GM23248 (cell line): ENCODE measurements at regions not wholly inside any gene's neighbourhood (a gene's known extent, or its start where the extent isn't known, plus 50 kb on each side); places are given as distances from the start of the nearest gene placed in this dataset.

Experiments
- DNase-seq: peaks from one replicate; pipeline ENCODE4 v3.0.0-alpha.2; 2015
- H2AFZ ChIP-seq: fragments of 200-600 bp; sonication (generic); 2 replicates; pipeline ENCODE4 v1.6.1; 2016; ENCODE audit warnings: antibody characterized with exemption
- H3F3A ChIP-seq: fragments of 200-600 bp; sonication (generic); 2 replicates; pipeline ENCODE4 v1.6.1; 2016; ENCODE audit warnings: mild to moderate bottlenecking, antibody characterized with exemption, mixed run types; ENCODE audit not compliant: insufficient read depth
- H3K27ac ChIP-seq: fragments of 200-600 bp; sonication (generic); 2 replicates; pipeline ENCODE4 v1.5.1; 2016; ENCODE audit warnings: mild to moderate bottlenecking
- H3K27me3 ChIP-seq: fragments of 200-600 bp; sonication (generic); replicated peaks from 2 replicates; pipeline ENCODE4 v1.6.1; 2016; ENCODE audit warnings: mild to moderate bottlenecking; ENCODE audit not compliant: insufficient read depth
- H3K36me3 ChIP-seq: fragments of 200-600 bp; sonication (generic); 2 replicates; pipeline ENCODE4 v1.6.1; 2016; ENCODE audit warnings: low read depth, mild to moderate bottlenecking
- H3K4me1 ChIP-seq: fragments of 200-600 bp; sonication (generic); 2 replicates; pipeline ENCODE4 v1.6.1; 2016; ENCODE audit warnings: mild to moderate bottlenecking; ENCODE audit not compliant: insufficient read depth
- H3K4me2 ChIP-seq: fragments of 200-600 bp; sonication (generic); one replicate; pipeline ENCODE4 v1.6.1; 2016; ENCODE audit warnings: mild to moderate bottlenecking; ENCODE audit not compliant: unreplicated experiment
- H3K4me3 ChIP-seq: fragments of 200-600 bp; sonication (generic); 2 replicates; pipeline ENCODE4 v1.5.1; 2016; ENCODE audit warnings: mild to moderate bottlenecking
- H3K79me2 ChIP-seq: fragments of 200-600 bp; sonication (generic); 2 replicates; pipeline ENCODE4 v1.6.1; 2016; ENCODE audit warnings: mild to moderate bottlenecking; ENCODE audit not compliant: insufficient read depth
- H3K9ac ChIP-seq: fragments of 200-600 bp; sonication (generic); 2 replicates; pipeline ENCODE4 v1.6.1; 2016; ENCODE audit warnings: mild to moderate bottlenecking
- H3K9me2 ChIP-seq: fragments of 200-600 bp; sonication (generic); 2 replicates; pipeline ENCODE4 v1.6.1; 2016; ENCODE audit warnings: mixed run types, mild to moderate bottlenecking, moderate library complexity; ENCODE audit not compliant: insufficient read depth
- H3K9me3 ChIP-seq: fragments of 200-600 bp; sonication (generic); one replicate; pipeline ENCODE4 v1.6.1; 2017; ENCODE audit warnings: low read depth
- H4K20me1 ChIP-seq: fragments of 200-600 bp; sonication (generic); 2 replicates; pipeline ENCODE4 v1.6.0; 2016; ENCODE audit not compliant: insufficient read depth
- EZH2 ChIP-seq: fragments of 200-600 bp; sonication (generic); IDR thresholded peaks from 2 replicates; pipeline ENCODE4 v1.6.1; 2018; ENCODE audit warnings: antibody characterized with exemption, mild to moderate bottlenecking; ENCODE audit not compliant: insufficient read depth, poor library complexity, severe bottlenecking
- EZH2phosphoT487 ChIP-seq: fragments of 200-600 bp; sonication (generic); IDR thresholded peaks from 2 replicates; pipeline ENCODE4 v1.6.1; 2018; ENCODE audit warnings: antibody characterized with exemption, moderate library complexity, mild to moderate bottlenecking, low read depth; ENCODE audit not compliant: insufficient read depth
- WGBS, 2 experiments: methylation state at CpG; one replicate each; pipeline ENCODE4 v1.1.6; 2015 to 2017; ENCODE audit warnings: low lambda C conversion rate in 2 of 2, low coverage in 1 of 2; ENCODE audit errors: missing lambda C conversion rate in 2 of 2; 5-methylcytosine and 5-hydroxymethylcytosine counted together
- in situ Hi-C: fragments of 300-500 bp; cut with MboI; formaldehyde crosslinking; loops from 2 replicates; pipeline ENCODE4 v1.15.0; 2020

DNA sequence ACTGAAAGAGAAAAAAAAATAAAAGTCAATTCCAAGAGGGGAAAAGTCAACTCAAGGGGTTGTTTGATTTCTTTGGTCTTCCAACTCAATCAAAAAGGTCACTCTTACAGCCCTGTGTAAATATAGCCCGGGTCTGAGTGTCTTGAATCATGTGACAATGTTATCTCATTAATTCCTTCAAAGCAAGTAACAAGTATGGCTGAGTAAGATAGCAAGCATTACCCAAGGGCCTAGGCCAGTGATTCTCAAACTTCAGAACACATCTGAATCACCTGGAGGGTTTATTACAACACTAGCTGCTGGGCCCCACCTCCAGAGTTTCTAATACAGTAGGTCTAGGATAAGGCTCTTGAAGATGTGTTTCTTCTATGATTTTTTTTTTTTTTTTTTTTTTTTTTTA is 125.0 kb downstream of the PRLHR start:
- WGBS, 2 experiments = 47 to 48% methylated on average over 1 of the region's 1 CpG
- Histone ChIP-seq H3K27ac (no peak overlapping the region), H3F3A (peaks cover 9% of the 10 kb centered on the region; the same call in 1 of the 2 replicates), H3K9ac (no peak overlapping the region), H3K4me3 (no peak overlapping the region), H3K27me3 (peaks cover 5% of the 10 kb centered on the region; the same call in 1 of the 2 replicates), H3K79me2 (no peaks in the 10 kb centered on the region), H3K4me1 (no peaks in the 10 kb centered on the region), H3K36me3 (no peaks in the 10 kb centered on the region), H3K4me2 (no peak overlapping the region), H4K20me1 (no peaks in the 10 kb centered on the region), H3K9me2 (no peaks in the 10 kb centered on the region), H3K9me3 (no peaks in the 10 kb centered on the region), H2AFZ (no peak overlapping the region)
- DNase-seq = no peak
- TF ChIP-seq EZH2phosphoT487 = no peak
- no peak for TF ChIP-seq EZH2
- in situ Hi-C loops = no loop called here

DNA sequence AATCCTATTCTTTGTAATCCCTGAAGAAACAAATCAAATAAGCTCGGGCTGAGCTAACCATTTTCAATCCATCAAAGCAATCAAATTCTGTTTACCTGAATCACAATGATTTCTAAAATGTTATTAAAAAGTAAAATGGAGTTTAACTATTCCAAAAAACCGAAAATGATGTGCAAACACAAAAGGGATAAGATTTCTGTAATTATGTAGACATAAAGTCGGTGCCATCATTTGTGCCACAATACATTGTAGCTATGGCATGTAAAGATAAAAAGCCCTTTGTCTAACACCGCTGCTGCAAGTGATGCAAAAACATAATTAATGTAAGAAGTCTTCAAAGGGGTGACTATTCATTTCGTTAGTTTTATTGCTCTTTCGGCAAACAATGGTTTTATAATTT is 125.1 kb upstream of the FAM204A start:
- Histone ChIP-seq H2AFZ (no peak overlapping the region), H4K20me1 (no peaks in the 10 kb centered on the region), H3K79me2 (no peaks in the 10 kb centered on the region), H3K27ac (no peak overlapping the region), H3K4me3 (no peak overlapping the region), H3K4me2 (no peak overlapping the region), H3K27me3 (peaks cover 5% of the 10 kb centered on the region; the same call in 1 of the 2 replicates), H3K9me2 (no peaks in the 10 kb centered on the region), H3K36me3 (no peaks in the 10 kb centered on the region), H3K9ac (no peak overlapping the region), H3F3A (peaks cover 8% of the 10 kb centered on the region; the same call in 1 of the 2 replicates), H3K4me1 (no peaks in the 10 kb centered on the region), H3K9me3 (no peaks in the 10 kb centered on the region)
- WGBS, 2 experiments = 42 to 48% methylated on average over 6 of the region's 6 CpGs
- DNase-seq = no peak
- TF ChIP-seq EZH2phosphoT487 (no peak), EZH2 (no peak)
- in situ Hi-C loops = no loop called here

DNA sequence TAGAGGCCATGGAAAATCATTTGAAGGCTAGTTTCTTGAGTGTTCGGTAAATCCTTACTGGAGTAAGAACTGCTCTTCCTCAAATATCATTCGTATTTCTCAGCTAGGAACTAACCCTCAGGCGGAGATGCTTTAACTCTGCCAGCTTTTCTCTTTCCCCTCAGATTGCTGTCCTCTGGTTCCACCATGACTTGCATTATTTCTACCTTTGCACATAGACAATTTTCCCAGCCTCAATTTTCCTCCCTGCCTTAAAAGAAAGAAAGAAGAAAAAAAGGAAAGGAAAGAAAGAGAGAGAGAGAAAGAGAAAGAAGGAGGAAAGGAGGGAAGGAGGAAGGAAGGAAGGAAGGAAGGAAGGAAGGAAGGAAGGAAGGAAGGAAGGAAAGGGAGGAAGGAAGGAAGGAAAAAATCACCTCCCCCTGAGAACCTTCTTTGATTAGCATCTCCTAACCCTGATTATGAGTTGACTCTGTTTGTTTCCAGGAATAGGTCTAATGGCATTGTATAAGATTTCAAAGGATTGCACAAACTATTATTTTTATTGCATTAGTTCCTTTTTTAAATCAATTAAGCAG is 123.3 kb upstream of the FAM204A start:
- Histone ChIP-seq H3K9me2 (no peaks in the 10 kb centered on the region), H3K27me3 (peaks cover 5% of the 10 kb centered on the region; the same call in 1 of the 2 replicates), H3K9ac (no peak overlapping the region), H3K4me1 (no peaks in the 10 kb centered on the region), H4K20me1 (no peaks in the 10 kb centered on the region), H3K79me2 (no peaks in the 10 kb centered on the region), H2AFZ (no peak overlapping the region), H3K27ac (no peak overlapping the region), H3F3A (no peaks in the 10 kb centered on the region), H3K4me3 (no peak overlapping the region), H3K36me3 (no peaks in the 10 kb centered on the region), H3K9me3 (no peaks in the 10 kb centered on the region), H3K4me2 (no peak overlapping the region)
- WGBS, 2 experiments = 70 to 74% methylated on average over 3 of the region's 3 CpGs
- in situ Hi-C loops = no loop called here
- no peak for TF ChIP-seq EZH2
- no peak for TF ChIP-seq EZH2phosphoT487
- no peak for DNase-seq

DNA sequence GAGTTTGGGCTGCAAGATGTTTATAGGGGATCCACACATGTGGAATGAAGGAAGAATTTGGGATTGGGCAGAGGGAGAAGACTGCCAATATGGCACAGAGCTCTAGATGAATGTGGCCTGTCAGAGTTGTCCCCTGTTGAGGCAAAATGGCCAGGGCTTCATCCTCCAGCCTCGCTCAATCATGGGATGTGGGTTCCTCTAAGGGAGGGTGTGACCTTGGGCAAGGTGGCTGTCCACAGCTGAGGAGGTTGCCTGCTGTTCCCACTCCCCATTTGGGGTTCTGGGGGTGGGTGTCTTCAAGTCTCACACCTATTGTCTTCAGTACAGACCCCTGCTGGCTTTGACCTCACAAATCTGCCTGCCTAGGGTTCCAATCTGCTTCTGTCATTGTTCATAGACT is 121.6 kb upstream of the FAM204A start:
- Histone ChIP-seq H3K9me2 (no peaks in the 10 kb centered on the region), H3F3A (no peaks in the 10 kb centered on the region), H3K79me2 (no peaks in the 10 kb centered on the region), H4K20me1 (no peaks in the 10 kb centered on the region), H3K9me3 (no peaks in the 10 kb centered on the region), H3K27me3 (peaks cover 5% of the 10 kb centered on the region; the same call in 1 of the 2 replicates), H3K4me1 (no peaks in the 10 kb centered on the region), H3K4me3 (no peak overlapping the region), H3K4me2 (no peak overlapping the region), H3K27ac (no peak overlapping the region), H3K9ac (no peak overlapping the region), H2AFZ (no peak overlapping the region), H3K36me3 (no peaks in the 10 kb centered on the region)
- in situ Hi-C loops = no loop called here
- WGBS, 2 experiments = 58 to 75% methylated on average over 1 of the region's 1 CpG
- no peak for DNase-seq
- TF ChIP-seq EZH2phosphoT487 (no peak), EZH2 (no peak)

DNA sequence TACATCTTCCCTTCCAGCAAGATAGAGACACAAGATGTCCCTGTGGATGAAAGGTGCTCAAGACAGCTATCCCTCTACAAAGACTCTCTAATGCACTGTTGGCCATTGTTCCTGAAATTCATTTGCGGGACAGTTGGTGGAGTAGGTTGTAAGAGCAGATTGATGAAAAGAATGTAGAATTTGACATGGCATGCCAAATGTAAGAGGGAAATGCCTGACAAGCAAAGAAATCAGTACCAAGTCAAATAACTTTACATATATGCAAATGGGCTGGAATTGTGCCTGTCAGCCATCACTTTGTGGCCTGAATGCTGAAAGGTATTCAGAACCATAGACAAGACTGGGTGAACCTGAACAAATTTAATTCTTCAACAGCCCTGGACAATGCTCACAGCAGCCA is 120.3 kb upstream of the FAM204A start:
- Histone ChIP-seq H3K27ac (no peak overlapping the region), H3K4me3 (no peak overlapping the region), H3K4me1 (no peaks in the 10 kb centered on the region), H3K4me2 (no peak overlapping the region), H3K27me3 (peaks cover 5% of the 10 kb centered on the region; the same call in 1 of the 2 replicates), H3K9me3 (no peaks in the 10 kb centered on the region), H3K79me2 (no peaks in the 10 kb centered on the region), H4K20me1 (no peaks in the 10 kb centered on the region), H3K36me3 (no peaks in the 10 kb centered on the region), H3K9ac (no peak overlapping the region), H3K9me2 (no peaks in the 10 kb centered on the region), H2AFZ (no peak overlapping the region), H3F3A (no peaks in the 10 kb centered on the region)
- WGBS, 2 experiments = 33 to 37% methylated on average over 1 of the region's 1 CpG
- TF ChIP-seq EZH2 (no peak), EZH2phosphoT487 (no peak)
- in situ Hi-C loops = no loop called here
- DNase-seq = no peak
